Activated CD4-positive, alpha-beta T cell treated with anti-CD3 and anti-CD28 coated beads for 4 hours (primary cell): ENCODE measurements at regions not wholly inside any gene's neighbourhood (a gene's known extent, or its start where the extent isn't known, plus 50 kb on each side); places are given as distances from the start of the nearest gene placed in this dataset.
"Not testable (repeated sequence)": the region's sequence is repeated elsewhere in the genome, so short reads cannot be mapped to it uniquely, and the experiment has no call there.

Experiments
- DNase-seq, 2 donors: peaks; one replicate each; pipeline ENCODE4 v3.0.0-alpha.2; 2020

- DNase-seq, result no peak
These were observed 121.2 kb upstream of the TANK start for GRCh38 chr2:161039071-161039470.

- no peak for DNase-seq
These were observed 118.9 kb upstream of the TANK start for GRCh38 chr2:161041356-161041755.

GRCh38 chr2:161042990-161043625 lies 117.1 kb upstream of the TANK start:
- no peak for DNase-seq

GRCh38 chr2:161044095-161044865 lies 115.9 kb upstream of the TANK start:
- no peak for DNase-seq

GRCh38 chr2:161044921-161045320 lies 115.3 kb upstream of the TANK start:
- DNase-seq, result no peak

- no peak for DNase-seq
These were observed 114.5 kb upstream of the TANK start for GRCh38 chr2:161045726-161046125.

- no peak for DNase-seq
These were observed 113.4 kb upstream of the TANK start for GRCh38 chr2:161046876-161047275.

- DNase-seq, result no peak
These were observed 111.9 kb upstream of the TANK start for GRCh38 chr2:161048317-161048716.

- no peak for DNase-seq
These were observed 110.7 kb upstream of the TANK start for GRCh38 chr2:161049559-161049958.

GRCh38 chr2:161052214-161052613 lies 108.0 kb upstream of the TANK start:
- no peak for DNase-seq

GRCh38 chr2:161055289-161055688 lies 104.9 kb upstream of the TANK start:
- DNase-seq, result no peak

- DNase-seq, result no peak
These were observed 100.8 kb upstream of the TANK start for GRCh38 chr2:161059388-161059787.

GRCh38 chr2:161061786-161062185 lies 98.4 kb upstream of the TANK start:
- DNase-seq, result no peak

GRCh38 chr2:161063157-161063945 lies 96.9 kb upstream of the TANK start:
- DNase-seq, result peak; percentile 49 to 72

GRCh38 chr2:161063946-161064306 lies 96.3 kb upstream of the TANK start:
- no peak for DNase-seq

GRCh38 chr2:161067846-161068350 lies 92.3 kb upstream of the TANK start:
- DNase-seq, result no peak

GRCh38 chr2:161068670-161069069 lies 91.6 kb upstream of the TANK start:
- DNase-seq, result no peak

- DNase-seq, result no peak
These were observed 89.3 kb upstream of the TANK start for GRCh38 chr2:161070693-161071479.

- DNase-seq, result not testable (repeated sequence)
These were observed 87.8 kb upstream of the TANK start for GRCh38 chr2:161072436-161072835.

- no peak for DNase-seq
These were observed 84.5 kb upstream of the TANK start for GRCh38 chr2:161075701-161076100.

GRCh38 chr2:161076936-161077335 lies 83.3 kb upstream of the TANK start:
- DNase-seq, result no peak

- peak; percentile 60 to 65 for DNase-seq
These were observed 82.6 kb upstream of the TANK start for GRCh38 chr2:161077367-161078210.
